Esophagus muscularis mucosa (tissue), 4 donors: ENCODE measurements at regions not wholly inside any gene's neighbourhood (a gene's known extent, or its start where the extent isn't known, plus 50 kb on each side); places are given as distances from the start of the nearest gene placed in this dataset.

Experiments used
- CTCF ChIP-seq, 3 experiments: fragments of 200-600 bp in 2 of 3; fragments of 450-650 bp in 1 of 3; sonication (generic) in 2 of 3; IDR thresholded peaks; one replicate each; pipeline ENCODE4 v1.5.1; 2017 to 2019; ENCODE audit warnings: antibody characterized with exemption in 3 of 3, mild to moderate bottlenecking in 2 of 3, moderate library complexity in 1 of 3
- EP300 ChIP-seq: sonication (generic); formaldehyde crosslinking; IDR thresholded peaks from one replicate; pipeline ENCODE4 v1.6.1; 2017; ENCODE audit warnings: antibody characterized with exemption
- POLR2A ChIP-seq: fragments of 450-650 bp; IDR thresholded peaks from one replicate; pipeline ENCODE4 v1.6.1; 2017; ENCODE audit warnings: antibody characterized with exemption, moderate library complexity, mild to moderate bottlenecking, low read depth
- POLR2AphosphoS5 ChIP-seq, 2 donors: sonication (generic); formaldehyde crosslinking; IDR thresholded peaks; one replicate each; pipeline ENCODE4 v1.6.1; 2017; ENCODE audit warnings: antibody characterized with exemption in 2 of 2

GRCh38 chr1:166626711-166627110, 212.6 kb upstream of the POGK start:
- TF ChIP-seq CTCF (IDR thresholded peaks at IDR 0.05) (no peak), POLR2AphosphoS5 (IDR thresholded peaks at IDR 0.05) (no peak), EP300 (no peak), POLR2A (no peak)
